DMS153 treated with DMSO at 0.1 percent for 48 hours (cell line): ENCODE measurements at regions not wholly inside any gene's neighbourhood (a gene's known extent, or its start where the extent isn't known, plus 50 kb on each side); places are given as distances from the start of the nearest gene placed in this dataset.
"Not testable (repeated sequence)": the region's sequence is repeated elsewhere in the genome, so short reads cannot be mapped to it uniquely, and the experiment has no call there.

ENCODE experiments used
- DNase-seq: peaks from one replicate; lab custom pipeline; 2025; ENCODE audit not compliant: unreplicated experiment; lab: John Stamatoyannopoulos, UW

DNA sequence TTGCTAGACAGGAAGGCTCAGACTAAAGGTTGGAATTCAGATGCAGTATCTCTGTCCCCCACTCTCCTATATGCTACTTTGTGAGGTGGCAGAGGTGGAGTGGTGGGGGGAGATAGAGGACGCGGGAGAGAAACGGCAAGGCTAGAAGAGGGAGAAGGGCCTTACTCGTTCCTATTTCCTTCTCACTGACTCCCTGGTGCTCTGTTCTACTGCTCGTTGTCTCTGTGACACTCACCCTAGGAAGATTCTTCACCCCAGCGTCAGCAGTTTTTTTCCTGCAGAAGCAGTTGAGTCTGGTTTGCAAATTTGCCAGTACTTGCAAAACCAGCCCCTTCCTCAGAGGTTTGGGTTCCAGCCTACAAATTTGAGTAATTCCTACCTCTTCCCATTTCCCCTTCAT, 801.1 kb upstream of the SLC35B3 start:
- DNase-seq = no peak

DNA sequence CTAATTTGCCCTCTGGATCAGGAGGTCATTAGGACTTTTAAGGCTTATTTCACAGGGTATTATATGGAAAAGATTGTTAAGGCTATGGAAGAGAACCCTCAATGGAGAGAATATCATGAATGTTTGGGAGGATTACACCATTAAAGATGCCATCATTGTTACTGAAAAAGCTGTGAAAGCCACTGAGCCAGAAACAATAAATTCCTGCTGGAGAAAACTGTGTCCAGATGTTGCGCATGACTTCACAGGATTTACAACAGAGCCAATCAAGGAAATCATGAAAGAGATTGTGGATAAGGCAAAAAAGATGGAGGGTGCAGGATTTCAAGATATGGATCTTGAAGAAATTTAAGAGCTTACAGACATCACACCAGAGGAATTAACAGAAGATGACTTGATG, 798.3 kb upstream of the SLC35B3 start:
- DNase-seq = no peak

DNA sequence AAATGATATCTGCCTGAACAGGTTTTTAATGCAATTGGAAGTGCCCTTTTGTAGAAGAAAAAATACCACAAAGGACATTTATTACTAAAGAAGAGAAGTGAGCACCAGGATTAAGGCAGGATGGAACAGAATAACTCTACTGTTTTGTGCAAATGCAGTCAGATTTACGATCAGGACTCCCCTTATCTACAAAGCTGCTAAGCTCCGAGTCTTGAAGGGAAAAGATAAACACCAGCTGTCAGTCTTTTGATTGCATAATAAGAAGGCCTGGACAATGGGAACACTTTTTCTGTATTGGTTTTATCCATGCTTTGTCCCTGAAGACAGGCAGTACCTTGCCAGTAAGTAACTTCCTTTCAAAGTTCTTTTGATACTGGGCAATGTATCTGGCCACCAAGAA, 797.9 kb upstream of the SLC35B3 start:
- DNase-seq = no peak

DNA sequence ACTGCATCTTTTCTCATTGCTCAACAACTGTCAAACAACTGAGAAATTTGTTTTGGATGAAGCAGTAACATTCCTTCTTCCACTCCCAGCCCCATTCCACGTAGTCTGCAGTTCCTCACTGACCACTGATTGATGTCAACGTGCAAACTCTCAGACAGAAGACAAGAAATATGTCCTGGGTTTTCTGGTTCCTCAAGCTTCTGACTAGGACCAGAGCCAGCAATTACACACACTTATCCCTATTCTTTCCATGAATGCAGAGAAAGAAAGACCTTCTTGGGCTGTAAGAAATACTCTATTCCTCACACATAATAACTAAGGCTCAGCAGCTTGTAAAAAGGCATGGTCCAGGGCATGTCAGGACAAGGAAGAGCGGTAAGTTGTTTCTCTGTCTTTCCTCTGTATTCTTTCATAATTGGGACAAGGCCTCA, 790.1 kb upstream of the SLC35B3 start:
- DNase-seq = no peak

DNA sequence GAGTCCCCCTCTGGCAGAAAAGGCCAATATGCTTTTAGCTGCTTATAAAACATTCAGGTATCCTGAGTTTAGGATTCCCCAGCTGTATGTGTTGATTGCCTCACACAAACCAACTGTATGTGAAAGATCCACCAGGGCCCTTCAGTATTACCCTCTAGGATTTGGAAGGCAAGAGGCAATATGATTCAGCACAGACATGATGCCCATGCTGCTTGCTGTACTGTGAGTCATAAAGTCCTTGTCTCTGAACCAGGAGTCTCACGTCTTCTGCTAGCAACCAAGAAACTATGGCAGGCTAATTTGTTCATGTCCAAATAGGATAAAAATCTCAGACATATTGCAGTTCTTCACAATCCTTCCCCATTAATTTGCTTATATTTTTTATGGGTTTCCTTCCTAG, 789.2 kb upstream of the SLC35B3 start:
- no peak for DNase-seq

DNA sequence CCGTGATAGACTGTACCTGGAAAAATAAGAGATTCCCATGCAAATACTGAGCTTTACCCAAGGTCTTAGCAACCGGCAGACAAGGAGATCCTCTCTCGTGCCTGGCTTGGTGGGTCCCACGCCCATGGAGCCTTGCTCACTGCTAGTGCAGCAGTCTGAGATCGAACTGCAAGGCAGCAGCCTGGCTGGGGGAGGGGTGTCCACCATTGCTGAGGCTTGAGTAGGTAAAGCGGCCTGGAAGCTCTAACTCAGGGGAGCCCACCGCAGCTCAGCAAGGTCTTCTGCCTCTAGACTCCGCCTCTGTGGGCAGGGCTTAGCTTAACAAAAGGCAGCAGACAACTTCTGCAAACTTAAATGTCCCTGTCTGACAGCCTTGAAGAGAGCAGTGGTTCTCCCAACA, 778.4 kb upstream of the SLC35B3 start:
- not testable (repeated sequence) for DNase-seq

DNA sequence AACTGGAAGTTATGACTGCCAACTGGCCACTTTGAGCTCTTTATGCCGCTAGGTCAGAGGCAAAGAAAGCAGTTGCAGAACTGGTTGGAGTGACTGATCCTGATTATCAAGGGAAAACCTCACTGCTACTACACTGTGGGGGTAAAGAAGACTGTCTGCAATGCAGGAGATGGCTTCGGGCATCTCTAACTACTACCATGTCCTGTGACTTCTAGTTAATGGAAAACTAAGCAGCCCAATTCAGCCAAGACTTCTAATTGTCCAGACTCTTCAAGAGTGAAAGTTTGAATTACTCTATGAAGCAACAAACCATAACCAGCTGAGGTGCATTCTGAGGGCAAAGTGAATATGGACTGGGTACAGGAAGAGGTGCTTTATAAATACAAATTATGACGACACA, 773.6 kb upstream of the SLC35B3 start:
- no peak for DNase-seq

DNA sequence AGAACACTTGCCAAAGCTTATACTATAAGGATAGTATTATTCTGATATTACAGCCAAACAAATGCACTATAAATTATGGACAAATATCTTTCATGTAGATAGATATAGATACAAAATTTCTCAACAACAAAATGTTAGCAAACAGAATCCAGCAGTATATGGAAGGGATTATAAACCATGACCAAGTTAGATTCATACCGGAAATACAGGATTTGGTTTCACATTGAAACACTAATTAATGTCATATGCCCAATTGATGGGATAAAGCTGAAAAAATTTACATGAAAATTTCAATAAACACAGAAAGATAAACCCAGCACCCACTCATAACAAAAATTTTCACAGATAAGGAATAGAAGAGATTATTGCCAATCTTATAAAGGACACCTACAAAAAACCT, 770.3 kb upstream of the SLC35B3 start:
- DNase-seq = no peak

DNA sequence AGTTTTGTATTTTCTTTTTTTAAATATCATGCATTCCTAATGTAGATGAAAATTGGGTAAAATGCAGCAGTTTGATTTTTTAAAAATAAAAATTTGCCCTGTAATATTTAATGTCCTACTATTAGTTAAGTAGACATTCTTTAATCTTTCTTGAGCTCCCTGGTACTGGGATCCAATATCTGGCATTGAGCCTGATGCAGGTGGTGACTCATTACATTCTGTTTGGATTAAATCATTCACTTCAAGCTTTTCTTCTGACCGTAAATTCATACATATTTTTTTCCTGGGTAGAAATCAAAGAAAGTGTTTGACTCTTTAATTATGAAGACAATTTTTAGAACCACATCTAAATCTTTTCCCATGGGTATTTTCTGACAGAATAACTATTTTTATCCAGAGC, 768.8 kb upstream of the SLC35B3 start:
- DNase-seq = no peak

DNA sequence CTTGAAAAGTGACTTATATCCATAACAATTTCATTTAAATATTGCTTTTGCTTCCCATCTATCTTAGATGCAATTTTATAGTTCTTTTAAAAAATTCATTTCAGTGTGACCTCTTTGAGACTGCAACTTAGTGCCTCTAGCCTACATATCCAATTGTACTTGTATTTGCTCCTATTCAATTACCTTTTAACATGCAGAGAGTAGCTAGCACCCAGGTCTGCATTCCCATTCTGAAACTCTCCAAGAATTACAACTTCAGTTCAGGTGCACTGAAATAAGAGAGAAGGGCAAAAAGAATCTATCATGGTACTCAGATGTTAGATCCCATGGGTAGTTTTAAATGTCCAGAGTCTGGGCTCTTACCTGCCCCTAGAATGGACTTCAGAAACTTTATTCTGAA, 765.4 kb upstream of the SLC35B3 start:
- DNase-seq = no peak

DNA sequence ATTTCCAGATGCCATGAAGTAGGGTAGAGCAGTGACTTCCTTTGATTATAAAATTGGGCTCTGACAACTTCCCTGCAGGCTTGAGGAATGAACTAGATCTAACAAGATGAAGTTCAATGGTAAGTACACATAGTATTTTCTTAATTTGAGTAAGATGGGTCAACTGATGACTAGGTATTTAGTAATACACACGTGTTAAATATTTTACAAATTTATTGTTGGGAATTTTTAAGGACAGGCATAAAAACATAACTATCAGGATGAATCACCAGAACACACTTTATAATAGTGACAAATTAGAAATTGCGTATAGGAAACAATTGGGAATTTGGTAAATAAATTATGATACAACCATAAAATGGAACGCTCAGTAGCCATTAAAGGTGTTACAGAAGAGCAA, 762.4 kb upstream of the SLC35B3 start:
- no peak for DNase-seq

DNA sequence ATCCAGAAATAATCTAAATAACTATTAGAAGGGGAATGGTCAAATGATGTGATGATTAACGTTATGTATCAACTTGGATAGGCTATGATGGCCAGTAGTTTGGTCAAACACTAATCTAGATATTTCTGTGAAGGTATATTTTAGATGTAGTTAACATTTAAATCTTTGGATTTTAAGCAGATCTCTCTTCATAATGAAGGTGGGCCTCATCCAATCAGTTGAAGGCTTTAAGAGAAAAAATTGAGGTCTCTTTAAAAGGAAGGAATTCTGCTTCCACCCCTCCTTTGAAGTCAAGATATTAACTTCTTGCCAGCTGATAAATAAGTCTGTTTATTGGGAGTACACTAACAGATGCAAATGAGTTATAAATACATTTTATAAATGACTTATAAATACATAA, 760.0 kb upstream of the SLC35B3 start:
- DNase-seq = no peak

DNA sequence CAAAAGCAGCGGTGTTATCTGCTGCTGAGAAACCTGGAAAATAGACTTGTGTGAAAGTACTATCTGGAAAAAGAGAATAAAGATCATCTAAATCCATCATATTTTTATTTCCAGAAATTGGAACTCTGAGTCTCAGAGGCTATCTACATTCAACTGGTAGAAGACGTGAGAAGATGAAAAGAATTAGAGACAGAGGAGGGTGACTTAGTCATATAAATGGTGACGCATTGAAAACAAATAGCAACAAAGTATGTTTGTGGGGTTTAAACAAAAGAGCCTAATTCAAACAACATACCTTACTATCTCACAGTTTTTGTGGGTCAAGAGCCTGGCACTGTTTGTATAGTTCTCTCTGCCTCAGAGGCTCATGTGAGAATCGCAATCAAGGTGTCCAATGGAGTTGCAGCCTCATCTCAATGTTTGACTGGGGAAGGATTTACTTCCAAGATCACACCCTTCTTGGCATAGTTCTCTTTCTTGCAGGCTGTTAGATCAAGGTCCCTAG, 757.1 kb upstream of the SLC35B3 start:
- no peak for DNase-seq

DNA sequence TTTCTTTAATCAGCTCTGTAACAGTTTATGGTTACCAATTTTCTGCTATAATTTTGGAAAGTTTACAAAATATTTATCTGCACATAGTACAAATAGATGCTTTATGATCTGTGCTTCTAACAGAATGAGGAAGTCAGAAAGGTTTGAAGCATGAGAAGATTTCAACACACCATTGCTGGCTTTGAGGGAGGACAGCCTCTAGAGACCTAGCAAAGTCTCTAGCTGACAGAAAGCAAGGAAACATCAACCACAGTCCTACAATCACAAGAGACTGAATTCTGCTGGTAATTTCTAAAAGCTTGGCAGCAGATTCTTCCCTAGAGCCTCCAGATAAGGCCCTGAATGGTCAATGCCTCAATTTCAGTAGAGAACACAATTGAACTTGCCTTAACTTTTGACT, 750.8 kb upstream of the SLC35B3 start:
- DNase-seq = no peak

DNA sequence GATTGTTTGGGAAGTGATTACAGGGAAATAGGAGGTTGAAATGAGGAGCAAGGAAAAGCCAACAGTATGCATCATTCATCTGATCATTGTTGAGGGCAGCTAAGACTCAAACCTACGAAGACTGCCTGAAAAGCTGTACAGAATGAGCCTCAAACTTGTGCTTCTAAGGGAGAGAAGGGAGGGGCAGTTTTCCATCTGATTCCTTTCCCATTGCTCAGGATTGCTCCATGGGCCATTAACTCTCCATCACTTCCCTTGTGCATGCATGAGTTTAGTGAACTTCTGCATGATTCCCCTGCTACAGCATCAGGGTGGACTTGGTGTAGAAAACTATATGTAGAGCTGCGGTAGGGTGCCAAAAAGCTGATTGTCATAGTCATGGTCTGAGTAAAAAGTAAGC, 742.7 kb upstream of the SLC35B3 start:
- DNase-seq = no peak

DNA sequence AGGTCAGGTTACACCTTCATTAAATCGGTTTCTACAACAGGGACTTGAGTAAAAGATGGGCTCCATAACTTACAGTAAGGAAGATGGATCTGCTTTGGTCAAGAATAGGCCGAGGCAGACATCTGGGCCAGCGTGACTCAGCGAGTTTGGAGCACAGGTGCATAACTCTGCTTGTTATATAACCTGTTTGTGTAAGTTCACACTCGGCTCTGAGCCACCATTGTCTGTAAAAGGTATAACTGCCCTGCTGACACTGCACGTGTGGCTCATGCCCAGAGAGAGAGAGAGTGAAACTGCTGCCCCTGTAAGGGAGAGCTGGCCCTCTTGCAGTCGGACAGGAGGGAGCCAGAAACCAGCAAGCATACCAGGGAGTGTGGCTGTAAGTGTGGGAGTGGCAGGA, 737.9 kb upstream of the SLC35B3 start:
- DNase-seq = no peak

DNA sequence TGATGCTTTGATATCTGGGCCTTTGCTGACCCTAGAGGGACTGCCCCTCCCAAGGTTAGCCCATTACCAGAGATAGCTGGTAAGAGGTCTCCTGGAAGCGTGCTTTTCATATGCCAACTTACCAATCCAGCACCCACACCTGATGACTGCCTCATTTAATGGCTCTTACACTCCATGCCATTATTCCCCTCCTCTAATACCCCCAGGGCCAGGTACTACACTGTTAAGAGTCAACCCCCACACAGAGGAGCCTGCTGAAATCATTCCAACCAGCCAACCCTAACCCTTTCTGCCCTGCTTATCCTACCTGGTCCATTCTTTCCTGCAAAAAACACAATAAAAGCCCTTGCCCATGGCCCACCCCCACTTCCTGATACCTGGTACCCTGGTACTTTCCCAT, 736.8 kb upstream of the SLC35B3 start:
- no peak for DNase-seq

DNA sequence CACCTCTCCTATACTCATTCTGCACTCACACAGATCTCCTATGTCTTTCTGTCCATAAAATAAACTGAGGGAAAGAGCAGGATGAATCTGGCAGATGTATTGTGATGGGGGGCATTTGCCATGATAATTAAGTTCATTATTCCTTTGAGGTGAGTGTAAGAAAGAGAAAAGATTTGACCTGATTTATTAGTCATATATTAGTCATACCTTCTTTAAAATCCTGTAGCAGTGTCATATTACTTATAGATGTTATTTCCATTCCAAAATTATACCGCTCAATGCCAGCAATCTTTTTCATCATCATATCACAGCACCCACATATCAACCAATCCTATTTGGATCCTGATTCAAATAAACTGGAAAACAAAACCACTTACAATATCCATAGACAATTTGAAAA, 733.3 kb upstream of the SLC35B3 start:
- no peak for DNase-seq

DNA sequence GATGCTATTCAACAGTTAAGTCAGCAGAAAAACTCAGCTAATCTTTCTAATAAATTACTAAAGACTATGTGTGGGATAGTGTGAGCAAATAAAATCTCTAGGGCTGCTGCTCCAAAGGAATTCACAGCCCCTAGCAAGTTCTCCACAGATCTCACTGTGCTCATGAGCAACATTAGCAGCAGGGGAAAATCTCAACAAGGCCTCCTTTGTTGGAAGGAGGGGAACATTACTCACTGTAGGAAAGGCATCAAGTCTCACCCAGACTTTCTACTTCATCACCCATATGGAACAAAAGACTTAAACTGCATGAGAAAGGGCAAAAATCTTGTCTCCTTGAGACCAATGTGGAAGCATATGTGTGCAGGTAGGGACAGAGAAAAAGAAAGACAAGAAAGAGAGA, 726.4 kb upstream of the SLC35B3 start:
- no peak for DNase-seq

DNA sequence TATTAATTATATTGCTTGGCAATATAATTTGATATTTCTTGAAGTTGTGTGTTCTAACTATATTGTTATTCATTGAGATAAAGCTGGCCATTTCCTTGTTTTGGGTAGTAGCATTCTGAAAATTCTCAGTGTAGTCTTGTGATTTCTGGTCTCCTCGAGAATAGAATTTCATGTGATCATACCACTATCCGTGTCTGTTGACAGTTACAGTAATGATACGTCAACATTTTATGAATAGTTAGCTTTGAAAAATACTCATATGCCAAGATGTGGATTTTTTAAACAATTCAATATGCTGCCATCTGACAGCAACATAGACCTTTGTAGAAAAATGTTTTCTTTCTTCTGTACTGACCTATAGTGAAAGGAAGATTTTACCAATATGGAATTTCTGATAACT, 723.7 kb upstream of the SLC35B3 start:
- DNase-seq = no peak

DNA sequence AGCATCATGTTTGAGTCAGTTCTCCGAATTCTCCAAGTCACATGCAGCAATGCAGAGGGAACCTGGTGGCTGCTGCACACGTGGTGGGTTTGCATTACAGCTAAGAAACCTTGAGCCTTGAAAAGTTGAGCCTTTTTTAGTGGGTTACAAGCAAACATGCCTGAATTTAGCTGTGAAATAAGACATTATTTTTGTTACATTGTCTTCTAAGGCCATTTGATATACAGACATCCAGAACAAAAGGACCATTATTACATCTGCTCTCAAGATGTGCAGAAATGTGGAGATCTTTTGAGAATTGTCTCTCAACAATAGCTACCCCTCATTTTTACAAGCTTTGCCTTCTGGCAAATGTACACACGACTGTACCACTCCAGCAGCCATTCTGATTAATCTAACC, 720.5 kb upstream of the SLC35B3 start:
- no peak for DNase-seq

DNA sequence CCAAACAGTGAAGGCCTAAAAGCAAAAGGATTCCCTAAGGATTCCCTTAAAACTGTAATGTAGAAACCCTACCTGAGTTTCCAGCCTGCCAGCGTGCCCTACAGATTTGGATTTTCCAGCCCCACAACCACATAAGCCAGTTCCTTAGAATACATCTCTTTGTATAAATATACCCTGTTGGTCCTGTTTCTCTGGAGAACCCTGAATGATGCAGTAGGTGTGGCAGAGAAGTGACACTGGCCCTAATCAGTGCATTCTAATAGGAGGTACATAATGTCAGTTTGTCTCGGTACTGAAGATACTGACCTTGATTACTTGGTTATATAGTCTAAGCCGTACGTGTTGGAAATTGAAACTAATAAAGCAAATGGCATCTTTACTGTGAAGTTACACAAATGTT, 707.8 kb upstream of the SLC35B3 start:
- DNase-seq = no peak

DNA sequence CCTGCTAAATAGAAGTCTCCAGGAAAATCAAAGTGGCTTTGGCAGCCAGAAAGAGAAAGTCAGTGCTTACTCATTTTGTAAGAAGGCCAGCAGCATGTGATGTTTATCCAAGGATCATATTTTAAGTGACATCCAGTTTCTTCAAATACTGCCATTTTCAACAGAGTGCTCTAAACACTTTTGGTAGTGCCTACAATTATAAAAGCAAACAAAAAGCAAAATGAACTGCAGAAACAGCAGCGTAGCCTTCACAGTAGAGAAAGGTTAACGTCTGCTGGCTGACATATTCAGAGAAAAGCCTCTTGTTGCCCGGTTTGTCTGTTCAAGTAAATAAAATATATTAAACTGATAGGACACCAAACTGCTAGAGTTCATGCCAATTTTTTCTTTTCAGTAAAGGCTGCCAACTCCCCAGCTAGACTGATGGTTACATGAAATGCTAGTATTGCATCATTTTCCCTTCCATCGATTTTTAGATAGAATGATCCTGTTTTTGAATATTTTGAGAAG, 705.7 kb upstream of the SLC35B3 start:
- DNase-seq = peak; percentile 19

DNA sequence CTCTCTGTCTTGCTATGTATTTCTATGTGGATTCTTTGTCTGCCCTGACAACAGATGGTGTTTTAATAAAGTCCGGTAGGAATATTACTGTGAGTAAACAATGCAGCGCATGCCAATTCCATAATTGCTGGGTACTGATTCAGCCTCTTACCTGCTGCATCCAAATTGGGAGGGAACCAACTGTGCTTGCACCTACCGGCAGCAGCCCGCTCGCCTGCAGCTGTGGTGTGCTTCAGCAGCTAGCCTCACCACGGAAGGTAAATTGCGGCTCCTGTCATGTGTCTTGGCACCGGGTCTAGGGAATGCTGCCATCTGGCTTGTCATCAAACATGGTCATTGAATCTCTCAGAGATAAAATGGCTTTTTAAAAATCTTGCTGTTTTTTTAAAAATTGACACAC, 704.8 kb upstream of the SLC35B3 start:
- DNase-seq = peak; percentile 61
